ENCODE measurements at regions not wholly inside any gene's neighbourhood (a gene's known extent, or its start where the extent isn't known, plus 50 kb on each side); places are given as distances from the start of the nearest gene placed in this dataset.
"Not testable (repeated sequence)": the region's sequence is repeated elsewhere in the genome, so short reads cannot be mapped to it uniquely, and the experiment has no call there.

- no peak for DNase-seq
- intact Hi-C loops (cut with DNase I) = no loop called here
Observed at GRCh38 chr3:82558081-82558480, 796.6 kb upstream of the GBE1 start.

- intact Hi-C loops (cut with DNase I) = no loop called here
- no peak for DNase-seq
Observed at GRCh38 chr3:82556113-82556512, 794.7 kb upstream of the GBE1 start.

GRCh38 chr3:82542556-82542955, 781.1 kb upstream of the GBE1 start:
- intact Hi-C loops (cut with DNase I); DNase-seq: not testable (repeated sequence)

GRCh38 chr3:82521657-82522056, 760.2 kb upstream of the GBE1 start:
- DNase-seq = no peak
- intact Hi-C loops (cut with DNase I) = no loop called here

- DNase-seq = no peak
- intact Hi-C loops (cut with DNase I) = no loop called here
Observed at GRCh38 chr3:82520846-82521245, 759.4 kb upstream of the GBE1 start.

GRCh38 chr3:82509951-82510603, 748.6 kb upstream of the GBE1 start:
- DNase-seq = peak in 8 of 10 donors; percentile 64 to 96 (median 74)
- intact Hi-C loops (cut with DNase I) = no loop called here

GRCh38 chr3:82509106-82509842, 747.8 kb upstream of the GBE1 start:
- intact Hi-C loops (cut with DNase I) = no loop called here
- DNase-seq = peak in 2 of 10 donors; percentile 49 to 51

GRCh38 chr3:82506204-82506603, 744.8 kb upstream of the GBE1 start:
- intact Hi-C loops (cut with DNase I) = no loop called here
- peak in 1 of 10 donors; percentile 54 for DNase-seq

- peak in 2 of 10 donors; percentile 58 to 72 for DNase-seq
- intact Hi-C loops (cut with DNase I) = no loop called here
Observed at GRCh38 chr3:82505079-82505756, 743.8 kb upstream of the GBE1 start.

GRCh38 chr3:82498186-82498585, 736.7 kb upstream of the GBE1 start:
- DNase-seq = peak in 1 of 10 donors; percentile 60
- intact Hi-C loops (cut with DNase I) = no loop called here

- intact Hi-C loops (cut with DNase I) = no loop called here
- no peak for DNase-seq
Observed at GRCh38 chr3:82496890-82497560, 735.6 kb upstream of the GBE1 start.

GRCh38 chr3:82495655-82496054, 734.2 kb upstream of the GBE1 start:
- intact Hi-C loops (cut with DNase I) = no loop called here
- DNase-seq = no peak

GRCh38 chr3:82494977-82495489, 733.6 kb upstream of the GBE1 start:
- DNase-seq = no peak
- intact Hi-C loops (cut with DNase I) = no loop called here

- DNase-seq = no peak
- intact Hi-C loops (cut with DNase I) = no loop called here
Observed at GRCh38 chr3:82493858-82494257, 732.4 kb upstream of the GBE1 start.

- intact Hi-C loops (cut with DNase I) = no loop called here
- no peak for DNase-seq
Observed at GRCh38 chr3:82475306-82475705, 713.9 kb upstream of the GBE1 start.

- intact Hi-C loops (cut with DNase I) = no loop called here
- no peak for DNase-seq
Observed at GRCh38 chr3:82474711-82475110, 713.3 kb upstream of the GBE1 start.

GRCh38 chr3:82473864-82474541, 712.6 kb upstream of the GBE1 start:
- no peak for DNase-seq
- intact Hi-C loops (cut with DNase I) = no loop called here

GRCh38 chr3:82467051-82467450, 705.6 kb upstream of the GBE1 start:
- intact Hi-C loops (cut with DNase I) = no loop called here
- DNase-seq = no peak

- no peak for DNase-seq
- intact Hi-C loops (cut with DNase I) = no loop called here
Observed at GRCh38 chr3:82462977-82463376, 701.5 kb upstream of the GBE1 start.
